CD4-positive, CD25-positive, alpha-beta regulatory T cell (primary cell): ENCODE measurements at regions not wholly inside any gene's neighbourhood (a gene's known extent, or its start where the extent isn't known, plus 50 kb on each side); places are given as distances from the start of the nearest gene placed in this dataset.

Experiments used
- ATAC-seq, 2 donors: fragments of 150-1000 bp; cut with Tn5 transposase; one replicate each; pipeline ENCODE4 v1.10.0; 2021; ENCODE audit warnings: low read depth in 2 of 2, moderate number of reproducible peaks in 2 of 2, moderate library complexity in 1 of 2
- DNase-seq, 3 donors: peaks; one replicate each; pipeline versions ENCODE4 v3.0.0 to v3.0.0-alpha.2; 2012 to 2022; ENCODE audit warnings: mixed read lengths in 1 of 3
- H3K27ac ChIP-seq: one replicate; pipeline ENCODE4 v1.7.0; 2013; ENCODE audit warnings: mild to moderate bottlenecking, low read length; ENCODE audit not compliant: insufficient read depth, poor library complexity, severe bottlenecking
- H3K27me3 ChIP-seq: one replicate; pipeline ENCODE4 v1.7.0; 2013; ENCODE audit warnings: low read length; ENCODE audit not compliant: control insufficient read depth, insufficient read depth
- H3K36me3 ChIP-seq: one replicate; pipeline ENCODE4 v1.7.0; 2013; ENCODE audit warnings: mild to moderate bottlenecking, low read length, moderate library complexity; ENCODE audit not compliant: control insufficient read depth, insufficient read depth
- H3K4me1 ChIP-seq: 2 replicates; pipeline ENCODE4 v1.7.0; 2013; ENCODE audit warnings: mild to moderate bottlenecking, low read length; ENCODE audit not compliant: insufficient read depth, control insufficient read depth, poor library complexity, severe bottlenecking
- H3K4me3 ChIP-seq: one replicate; pipeline ENCODE4 v1.7.0; 2013; ENCODE audit warnings: low read depth, mild to moderate bottlenecking, low read length, moderate library complexity
- H3K9me3 ChIP-seq, 2 experiments: 1 replicate in 1 of 2; 2 replicates in 1 of 2; pipeline ENCODE4 v1.7.0; 2013; ENCODE audit warnings: low read length in 2 of 2, mild to moderate bottlenecking in 1 of 2, moderate library complexity in 1 of 2; ENCODE audit not compliant: control insufficient read depth in 2 of 2
- H3K27ac Mint-ChIP-seq, 3 donors: one replicate each; pipeline ENCODE4 v1.8.0; 2020 to 2022; ENCODE audit warnings: mild to moderate bottlenecking in 3 of 3, mixed read lengths in 3 of 3, moderate library complexity in 2 of 3
- H3K27me3 Mint-ChIP-seq: one replicate; pipeline ENCODE4 v1.8.0; 2022; ENCODE audit warnings: mild to moderate bottlenecking, mixed read lengths
- H3K36me3 Mint-ChIP-seq: one replicate; pipeline ENCODE4 v1.8.0; 2020; ENCODE audit warnings: mixed read lengths
- H3K4me1 Mint-ChIP-seq, 4 donors: one replicate each; pipeline ENCODE4 v1.8.0; 2020 to 2022; ENCODE audit warnings: mixed read lengths in 4 of 4, mild to moderate bottlenecking in 1 of 4
- H3K4me3 Mint-ChIP-seq, 4 donors: one replicate each; pipeline ENCODE4 v1.8.0; 2020 to 2022; ENCODE audit warnings: mild to moderate bottlenecking in 4 of 4, mixed read lengths in 4 of 4, moderate library complexity in 3 of 4
- H3K9me3 Mint-ChIP-seq, 7 donors: one replicate each; pipeline ENCODE4 v1.8.0; 2020 to 2022; ENCODE audit warnings: mixed read lengths in 7 of 7, mild to moderate bottlenecking in 3 of 7, moderate library complexity in 2 of 7

DNA sequence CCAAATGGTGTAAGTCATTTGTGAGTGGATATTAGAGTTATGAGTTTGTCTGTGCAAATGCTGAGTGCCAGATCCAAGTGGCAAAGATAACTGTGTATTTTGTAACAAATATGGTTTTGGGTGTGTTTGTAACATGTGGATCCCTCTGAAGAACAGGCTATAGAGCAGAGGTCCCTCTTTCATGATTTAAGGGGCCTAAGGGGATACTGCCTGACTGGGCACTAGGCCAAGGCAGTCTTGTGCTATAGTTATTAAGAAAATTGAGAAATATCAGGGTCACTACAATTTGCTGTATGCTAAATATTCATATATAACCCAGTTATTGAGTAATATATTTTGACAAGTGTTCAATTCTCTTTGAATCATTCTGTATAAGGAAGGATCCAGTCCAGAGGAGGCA, 555.6 kb upstream of the RGMA start:
- no peak for DNase-seq
- Mint-ChIP-seq H3K9me3 (peaks cover 0 to 2% (median 0%) of the 10 kb centered on the region in 7 donors), H3K4me3 (no peak overlapping the region), H3K27me3 (no peaks in the 10 kb centered on the region), H3K27ac (no peak overlapping the region), H3K36me3 (no peaks in the 10 kb centered on the region), H3K4me1 (no peaks in the 10 kb centered on the region)
- ATAC-seq = no peak
- H3K9me3 ChIP-seq = no peaks in the 10 kb centered on the region
- no peak overlapping the region for H3K27ac ChIP-seq
- no peaks in the 10 kb centered on the region for H3K36me3 ChIP-seq
- H3K27me3 ChIP-seq = no peaks in the 10 kb centered on the region
- H3K4me1 ChIP-seq = no peaks in the 10 kb centered on the region
- H3K4me3 ChIP-seq = no peak overlapping the region

DNA sequence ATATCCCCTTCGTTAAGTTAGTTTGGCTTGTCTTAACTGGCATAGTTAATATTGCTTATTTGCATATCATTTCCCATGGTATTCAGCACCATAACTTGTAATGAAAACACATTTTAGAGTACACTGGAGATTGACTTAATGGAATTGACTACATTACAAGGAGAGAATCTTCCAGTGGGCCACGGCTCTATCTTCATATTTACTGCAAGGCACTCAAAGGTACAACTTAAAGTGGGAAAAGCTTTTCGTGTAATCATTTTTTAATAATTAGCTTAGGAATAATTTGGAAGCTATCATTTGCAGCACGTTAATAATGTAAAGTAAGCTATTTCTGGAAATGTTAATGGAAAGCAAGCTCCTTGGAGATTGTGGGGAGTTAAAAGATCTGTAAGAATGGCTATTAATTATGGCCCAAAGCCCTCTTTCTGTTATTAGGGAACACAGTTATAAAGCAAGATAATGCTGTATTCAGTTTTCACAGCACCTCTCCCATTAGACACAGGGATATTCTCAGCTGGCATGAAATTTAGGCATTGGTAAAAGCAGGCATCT, 551.5 kb upstream of the RGMA start:
- no peaks in the 10 kb centered on the region for H3K4me1 Mint-ChIP-seq

GRCh38 chr15:93631958-93632618, 543.1 kb upstream of the RGMA start:
- Histone ChIP-seq H3K27ac (no peak overlapping the region), H3K9me3 (no peaks in the 10 kb centered on the region), H3K4me3 (no peak overlapping the region), H3K36me3 (no peaks in the 10 kb centered on the region), H3K4me1 (no peaks in the 10 kb centered on the region), H3K27me3 (no peaks in the 10 kb centered on the region)
- Mint-ChIP-seq H3K9me3 (peaks cover 0 to 17% (median 0%) of the 10 kb centered on the region in 7 donors), H3K4me3 (no peak overlapping the region), H3K27me3 (no peaks in the 10 kb centered on the region), H3K36me3 (no peaks in the 10 kb centered on the region), H3K27ac (no peak overlapping the region), H3K4me1 (no peaks in the 10 kb centered on the region)
- no peak for ATAC-seq
- DNase-seq = no peak

More for the DNA sequence above, 551.5 kb upstream of the RGMA start:
- Histone ChIP-seq H3K27me3 (no peaks in the 10 kb centered on the region), H3K4me1 (no peaks in the 10 kb centered on the region), H3K9me3 (no peaks in the 10 kb centered on the region), H3K36me3 (no peaks in the 10 kb centered on the region), H3K27ac (no peak overlapping the region), H3K4me3 (no peak overlapping the region)
- H3K36me3 Mint-ChIP-seq = no peaks in the 10 kb centered on the region
- H3K9me3 Mint-ChIP-seq = peaks cover 0 to 4% (median 2%) of the 10 kb centered on the region in 7 donors
- no peak overlapping the region for H3K4me3 Mint-ChIP-seq
- ATAC-seq (no peak), DNase-seq (no peak)
- H3K27ac Mint-ChIP-seq = no peak overlapping the region
- no peaks in the 10 kb centered on the region for H3K27me3 Mint-ChIP-seq

DNA sequence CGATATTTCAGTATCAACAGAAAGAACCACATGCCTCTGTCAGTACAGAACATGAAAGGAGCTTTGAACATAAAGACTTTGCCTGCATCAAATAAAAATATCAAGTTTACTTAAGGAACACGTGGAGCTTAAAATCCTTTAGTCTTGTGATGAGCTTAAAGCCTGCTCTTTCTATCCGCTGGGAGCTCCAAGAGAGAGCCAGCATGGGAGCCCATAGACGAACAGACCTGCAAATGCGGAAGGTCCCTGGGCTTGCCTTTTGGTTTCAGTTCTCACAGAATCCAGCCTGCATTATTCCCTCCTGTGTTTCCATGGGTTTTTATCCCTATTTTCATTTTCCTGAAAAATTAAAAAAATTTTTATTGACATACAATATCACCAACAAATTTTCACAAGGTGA, 530.6 kb upstream of the RGMA start:
- H3K4me3 Mint-ChIP-seq = no peak overlapping the region
- H3K9me3 ChIP-seq = no peaks in the 10 kb centered on the region
- H3K27ac ChIP-seq = no peak overlapping the region
- H3K27ac Mint-ChIP-seq = no peak overlapping the region
- DNase-seq = no peak
- H3K27me3 ChIP-seq = no peaks in the 10 kb centered on the region
- no peak for ATAC-seq
- H3K4me1 ChIP-seq = no peaks in the 10 kb centered on the region
- no peaks in the 10 kb centered on the region for H3K4me1 Mint-ChIP-seq
- H3K36me3 Mint-ChIP-seq = no peaks in the 10 kb centered on the region
- H3K4me3 ChIP-seq = no peak overlapping the region
- no peaks in the 10 kb centered on the region for H3K36me3 ChIP-seq
- peaks cover 8% of the 10 kb centered on the region for H3K27me3 Mint-ChIP-seq
- H3K9me3 Mint-ChIP-seq = no peaks in the 10 kb centered on the region

DNA sequence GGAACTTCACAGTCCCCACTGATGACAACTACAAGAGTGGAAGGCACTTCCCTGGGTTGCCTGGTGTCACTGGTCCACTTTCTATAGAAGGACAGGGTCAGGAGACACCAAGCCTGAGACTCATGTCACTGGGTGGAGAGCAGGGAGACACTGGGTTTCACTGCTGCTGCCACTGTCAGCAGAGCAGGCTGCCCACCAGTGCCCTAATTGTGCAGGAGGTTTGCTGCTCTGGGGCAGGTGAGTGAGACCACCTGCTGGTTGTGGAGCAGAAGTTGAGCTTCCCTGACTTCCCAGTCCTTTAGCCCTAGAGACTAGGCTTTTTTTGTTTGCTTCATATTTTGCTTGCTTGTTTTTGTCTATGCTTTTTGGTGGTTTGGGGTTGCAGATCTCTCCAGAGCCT, 528.4 kb upstream of the RGMA start:
- DNase-seq = no peak
- Histone ChIP-seq H3K27ac (no peak overlapping the region), H3K4me3 (no peak overlapping the region), H3K36me3 (no peaks in the 10 kb centered on the region), H3K9me3 (no peaks in the 10 kb centered on the region), H3K27me3 (no peaks in the 10 kb centered on the region), H3K4me1 (no peaks in the 10 kb centered on the region)
- Mint-ChIP-seq H3K36me3 (no peaks in the 10 kb centered on the region), H3K27ac (no peak overlapping the region), H3K9me3 (no peaks in the 10 kb centered on the region), H3K4me3 (no peak overlapping the region), H3K4me1 (no peaks in the 10 kb centered on the region), H3K27me3 (peaks cover 6% of the 10 kb centered on the region)
- ATAC-seq = no peak

GRCh38 chr15:93614386-93615104, 525.5 kb upstream of the RGMA start:
- DNase-seq (no peak), ATAC-seq (no peak)
- Mint-ChIP-seq H3K27ac (no peak overlapping the region), H3K27me3 (peaks cover 6% of the 10 kb centered on the region), H3K4me3 (no peak overlapping the region), H3K4me1 (no peaks in the 10 kb centered on the region), H3K36me3 (no peaks in the 10 kb centered on the region), H3K9me3 (peaks cover 0 to 2% (median 0%) of the 10 kb centered on the region in 7 donors)
- Histone ChIP-seq H3K4me1 (no peaks in the 10 kb centered on the region), H3K27me3 (no peaks in the 10 kb centered on the region), H3K9me3 (no peaks in the 10 kb centered on the region), H3K27ac (no peak overlapping the region), H3K36me3 (no peaks in the 10 kb centered on the region), H3K4me3 (no peak overlapping the region)

DNA sequence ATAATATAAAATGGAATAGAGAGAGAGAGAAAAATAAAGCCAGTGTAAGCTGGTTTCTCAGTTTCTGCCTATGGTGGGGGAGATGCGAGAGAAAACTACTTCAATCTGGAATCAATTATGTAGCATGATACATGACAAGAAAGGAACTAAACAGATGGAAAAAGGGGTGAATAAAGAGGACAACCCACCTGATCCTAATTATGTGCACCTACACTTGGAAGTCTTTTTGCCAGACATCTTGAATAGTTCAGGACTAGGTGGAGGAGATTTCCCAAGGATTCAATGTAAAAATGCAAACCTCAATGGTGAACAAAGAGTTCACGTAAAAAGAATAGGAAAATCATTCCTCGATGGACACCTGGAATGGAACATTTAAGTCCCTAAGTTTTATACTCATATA, 524.4 kb upstream of the RGMA start:
- no peaks in the 10 kb centered on the region for H3K4me1 ChIP-seq
- H3K9me3 ChIP-seq = no peaks in the 10 kb centered on the region
- H3K36me3 Mint-ChIP-seq = no peaks in the 10 kb centered on the region
- no peaks in the 10 kb centered on the region for H3K27me3 ChIP-seq
- H3K4me3 ChIP-seq = no peak overlapping the region
- no peak overlapping the region for H3K4me3 Mint-ChIP-seq
- H3K4me1 Mint-ChIP-seq = no peaks in the 10 kb centered on the region
- H3K27ac ChIP-seq = no peak overlapping the region
- DNase-seq = no peak
- H3K36me3 ChIP-seq = no peaks in the 10 kb centered on the region
- ATAC-seq = no peak
- peaks cover 6% of the 10 kb centered on the region for H3K27me3 Mint-ChIP-seq
- no peak overlapping the region for H3K27ac Mint-ChIP-seq
- peaks cover 0 to 4% (median 0%) of the 10 kb centered on the region in 7 donors for H3K9me3 Mint-ChIP-seq

- Histone ChIP-seq H3K9me3 (no peaks in the 10 kb centered on the region), H3K27ac (no peak overlapping the region), H3K36me3 (no peaks in the 10 kb centered on the region), H3K4me1 (no peaks in the 10 kb centered on the region), H3K27me3 (no peaks in the 10 kb centered on the region), H3K4me3 (no peak overlapping the region)
- Mint-ChIP-seq H3K4me1 (no peaks in the 10 kb centered on the region), H3K36me3 (no peaks in the 10 kb centered on the region), H3K27me3 (peaks cover 6% of the 10 kb centered on the region), H3K9me3 (peaks cover 0 to 4% (median 0%) of the 10 kb centered on the region in 7 donors), H3K27ac (no peak overlapping the region), H3K4me3 (no peak overlapping the region)
- ATAC-seq (no peak), DNase-seq (no peak)
Measured at GRCh38 chr15:93612953-93613352, 523.9 kb upstream of the RGMA start.
